CD4-positive, CD25-positive, alpha-beta regulatory T cell (primary cell): ENCODE measurements at regions not wholly inside any gene's neighbourhood (a gene's known extent, or its start where the extent isn't known, plus 50 kb on each side); places are given as distances from the start of the nearest gene placed in this dataset.

Experiments
- ATAC-seq, 2 donors: fragments of 150-1000 bp; cut with Tn5 transposase; one replicate each; pipeline ENCODE4 v1.10.0; 2021; ENCODE audit warnings: low read depth in 2 of 2, moderate number of reproducible peaks in 2 of 2, moderate library complexity in 1 of 2
- DNase-seq, 3 donors: peaks; one replicate each; pipeline versions ENCODE4 v3.0.0 to v3.0.0-alpha.2; 2012 to 2022; ENCODE audit warnings: mixed read lengths in 1 of 3
- H3K27ac ChIP-seq: one replicate; pipeline ENCODE4 v1.7.0; 2013; ENCODE audit warnings: mild to moderate bottlenecking, low read length; ENCODE audit not compliant: insufficient read depth, poor library complexity, severe bottlenecking
- H3K27me3 ChIP-seq: one replicate; pipeline ENCODE4 v1.7.0; 2013; ENCODE audit warnings: low read length; ENCODE audit not compliant: control insufficient read depth, insufficient read depth
- H3K36me3 ChIP-seq: one replicate; pipeline ENCODE4 v1.7.0; 2013; ENCODE audit warnings: mild to moderate bottlenecking, low read length, moderate library complexity; ENCODE audit not compliant: control insufficient read depth, insufficient read depth
- H3K4me1 ChIP-seq: 2 replicates; pipeline ENCODE4 v1.7.0; 2013; ENCODE audit warnings: mild to moderate bottlenecking, low read length; ENCODE audit not compliant: insufficient read depth, control insufficient read depth, poor library complexity, severe bottlenecking
- H3K4me3 ChIP-seq: one replicate; pipeline ENCODE4 v1.7.0; 2013; ENCODE audit warnings: low read depth, mild to moderate bottlenecking, low read length, moderate library complexity
- H3K9me3 ChIP-seq, 2 experiments: 1 replicate in 1 of 2; 2 replicates in 1 of 2; pipeline ENCODE4 v1.7.0; 2013; ENCODE audit warnings: low read length in 2 of 2, mild to moderate bottlenecking in 1 of 2, moderate library complexity in 1 of 2; ENCODE audit not compliant: control insufficient read depth in 2 of 2
- H3K27ac Mint-ChIP-seq, 3 donors: one replicate each; pipeline ENCODE4 v1.8.0; 2020 to 2022; ENCODE audit warnings: mild to moderate bottlenecking in 3 of 3, mixed read lengths in 3 of 3, moderate library complexity in 2 of 3
- H3K27me3 Mint-ChIP-seq: one replicate; pipeline ENCODE4 v1.8.0; 2022; ENCODE audit warnings: mild to moderate bottlenecking, mixed read lengths
- H3K36me3 Mint-ChIP-seq: one replicate; pipeline ENCODE4 v1.8.0; 2020; ENCODE audit warnings: mixed read lengths
- H3K4me1 Mint-ChIP-seq, 4 donors: one replicate each; pipeline ENCODE4 v1.8.0; 2020 to 2022; ENCODE audit warnings: mixed read lengths in 4 of 4, mild to moderate bottlenecking in 1 of 4
- H3K4me3 Mint-ChIP-seq, 4 donors: one replicate each; pipeline ENCODE4 v1.8.0; 2020 to 2022; ENCODE audit warnings: mild to moderate bottlenecking in 4 of 4, mixed read lengths in 4 of 4, moderate library complexity in 3 of 4
- H3K9me3 Mint-ChIP-seq, 7 donors: one replicate each; pipeline ENCODE4 v1.8.0; 2020 to 2022; ENCODE audit warnings: mixed read lengths in 7 of 7, mild to moderate bottlenecking in 3 of 7, moderate library complexity in 2 of 7

- H3K4me3 Mint-ChIP-seq, result no peak overlapping the region
- no peaks in the 10 kb centered on the region for H3K27me3 Mint-ChIP-seq
- H3K27ac Mint-ChIP-seq, result no peak overlapping the region
- Histone ChIP-seq H3K36me3 (no peaks in the 10 kb centered on the region), H3K27me3 (no peaks in the 10 kb centered on the region), H3K4me3 (no peak overlapping the region), H3K4me1 (no peaks in the 10 kb centered on the region), H3K27ac (no peak overlapping the region), H3K9me3 (no peaks in the 10 kb centered on the region)
- DNase-seq, result no peak
- peaks cover 0 to 14% (median 4%) of the 10 kb centered on the region in 7 donors for H3K9me3 Mint-ChIP-seq
- no peaks in the 10 kb centered on the region for H3K4me1 Mint-ChIP-seq
- no peaks in the 10 kb centered on the region for H3K36me3 Mint-ChIP-seq
- ATAC-seq, result no peak
Measured at GRCh38 chr4:111230265-111230664, 607.4 kb upstream of the PITX2 start.

DNA sequence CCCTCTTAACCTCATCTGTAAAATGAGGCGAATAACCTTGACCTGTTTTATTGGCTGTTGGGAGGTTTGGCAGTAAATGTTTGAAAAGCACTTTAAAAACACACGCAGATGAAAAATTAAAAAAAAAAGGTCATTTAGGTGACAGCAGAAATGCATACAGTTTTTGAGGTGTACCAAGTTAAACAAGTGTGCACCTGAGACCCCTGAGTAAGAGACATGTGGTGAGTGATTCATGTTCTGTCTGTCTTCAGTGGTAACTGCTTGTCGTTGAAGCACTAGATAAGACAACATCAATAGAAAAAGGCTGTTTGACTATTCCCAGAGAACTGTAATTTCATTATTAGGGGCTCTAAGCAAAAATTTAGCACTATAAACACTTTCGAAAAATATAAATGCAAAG is 608.4 kb upstream of the PITX2 start:
- H3K27ac ChIP-seq, result no peak overlapping the region
- no peaks in the 10 kb centered on the region for H3K27me3 ChIP-seq
- Mint-ChIP-seq H3K27me3 (no peaks in the 10 kb centered on the region), H3K9me3 (peaks cover 1 to 7% (median 4%) of the 10 kb centered on the region in 7 donors), H3K36me3 (no peaks in the 10 kb centered on the region), H3K4me1 (no peaks in the 10 kb centered on the region), H3K27ac (no peak overlapping the region), H3K4me3 (no peak overlapping the region)
- no peaks in the 10 kb centered on the region for H3K4me1 ChIP-seq
- H3K9me3 ChIP-seq, result no peaks in the 10 kb centered on the region
- ATAC-seq, result no peak
- no peak for DNase-seq
- H3K4me3 ChIP-seq, result no peak overlapping the region
- no peaks in the 10 kb centered on the region for H3K36me3 ChIP-seq

DNA sequence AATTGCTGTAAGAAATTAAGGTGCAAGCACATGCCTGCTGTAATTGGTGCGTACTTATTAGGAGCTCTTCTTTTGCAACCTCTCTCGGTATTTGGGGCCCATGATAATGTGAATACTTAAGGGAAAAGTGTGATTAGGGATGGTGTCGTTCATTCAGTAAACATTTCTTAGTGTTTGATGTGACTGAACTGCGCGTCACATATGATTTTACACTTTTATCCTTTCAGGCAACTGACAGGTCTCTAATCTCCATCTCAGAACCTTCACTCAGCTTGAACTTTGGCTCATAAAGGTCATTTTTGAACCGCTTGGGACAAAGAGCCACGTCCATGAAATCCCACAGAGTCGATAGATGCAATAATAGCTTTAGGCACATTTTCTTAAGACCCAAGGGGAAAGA is 612.1 kb upstream of the PITX2 start:
- Mint-ChIP-seq H3K4me3 (no peak overlapping the region), H3K36me3 (no peaks in the 10 kb centered on the region), H3K4me1 (no peaks in the 10 kb centered on the region), H3K27ac (no peak overlapping the region), H3K9me3 (peaks cover 1 to 5% (median 3%) of the 10 kb centered on the region in 7 donors), H3K27me3 (no peaks in the 10 kb centered on the region)
- Histone ChIP-seq H3K4me1 (no peaks in the 10 kb centered on the region), H3K4me3 (no peak overlapping the region), H3K36me3 (no peaks in the 10 kb centered on the region), H3K27ac (no peak overlapping the region), H3K27me3 (no peaks in the 10 kb centered on the region), H3K9me3 (no peaks in the 10 kb centered on the region)
- no peak for ATAC-seq
- no peak for DNase-seq

- Histone ChIP-seq H3K4me1 (no peaks in the 10 kb centered on the region), H3K27ac (no peak overlapping the region), H3K27me3 (no peaks in the 10 kb centered on the region), H3K36me3 (no peaks in the 10 kb centered on the region), H3K9me3 (no peaks in the 10 kb centered on the region), H3K4me3 (no peak overlapping the region)
- Mint-ChIP-seq H3K27ac (no peak overlapping the region), H3K36me3 (no peaks in the 10 kb centered on the region), H3K27me3 (no peaks in the 10 kb centered on the region), H3K9me3 (peaks cover 0 to 7% (median 2%) of the 10 kb centered on the region in 7 donors), H3K4me1 (no peaks in the 10 kb centered on the region), H3K4me3 (no peak overlapping the region)
- DNase-seq, result no peak
- ATAC-seq, result no peak
Measured at GRCh38 chr4:111263836-111264235, 641.0 kb upstream of the PITX2 start.

GRCh38 chr4:111266937-111267336 is 644.1 kb upstream of the PITX2 start:
- no peaks in the 10 kb centered on the region for H3K4me1 Mint-ChIP-seq
- H3K27ac Mint-ChIP-seq, result no peak overlapping the region
- H3K36me3 ChIP-seq, result no peaks in the 10 kb centered on the region
- no peak overlapping the region for H3K4me3 ChIP-seq
- no peaks in the 10 kb centered on the region for H3K4me1 ChIP-seq
- H3K9me3 Mint-ChIP-seq, result peaks cover 0 to 5% (median 3%) of the 10 kb centered on the region in 7 donors
- H3K9me3 ChIP-seq, result no peaks in the 10 kb centered on the region
- no peaks in the 10 kb centered on the region for H3K27me3 Mint-ChIP-seq
- no peak overlapping the region for H3K4me3 Mint-ChIP-seq
- no peaks in the 10 kb centered on the region for H3K36me3 Mint-ChIP-seq
- no peaks in the 10 kb centered on the region for H3K27me3 ChIP-seq
- H3K27ac ChIP-seq, result no peak overlapping the region
- DNase-seq (no peak), ATAC-seq (no peak)

- H3K27me3 Mint-ChIP-seq, result no peaks in the 10 kb centered on the region
- Histone ChIP-seq H3K27me3 (no peaks in the 10 kb centered on the region), H3K4me3 (no peak overlapping the region), H3K36me3 (no peaks in the 10 kb centered on the region), H3K27ac (no peak overlapping the region), H3K9me3 (no peaks in the 10 kb centered on the region), H3K4me1 (no peaks in the 10 kb centered on the region)
- H3K36me3 Mint-ChIP-seq, result no peaks in the 10 kb centered on the region
- DNase-seq (no peak), ATAC-seq (no peak)
- peaks cover 0 to 5% (median 3%) of the 10 kb centered on the region in 7 donors for H3K9me3 Mint-ChIP-seq
- H3K4me1 Mint-ChIP-seq, result no peaks in the 10 kb centered on the region
- H3K27ac Mint-ChIP-seq, result no peak overlapping the region
- H3K4me3 Mint-ChIP-seq, result no peak overlapping the region
Measured at GRCh38 chr4:111267786-111268185, 644.9 kb upstream of the PITX2 start.

GRCh38 chr4:111268769-111269414 is 646.0 kb upstream of the PITX2 start:
- no peak overlapping the region for H3K4me3 Mint-ChIP-seq
- no peak overlapping the region for H3K27ac ChIP-seq
- ATAC-seq, result no peak
- DNase-seq, result no peak
- no peaks in the 10 kb centered on the region for H3K27me3 Mint-ChIP-seq
- H3K9me3 ChIP-seq, result no peaks in the 10 kb centered on the region
- H3K27me3 ChIP-seq, result no peaks in the 10 kb centered on the region
- no peaks in the 10 kb centered on the region for H3K4me1 Mint-ChIP-seq
- H3K36me3 Mint-ChIP-seq, result no peaks in the 10 kb centered on the region
- peaks cover 0 to 5% (median 3%) of the 10 kb centered on the region in 7 donors for H3K9me3 Mint-ChIP-seq
- H3K27ac Mint-ChIP-seq, result no peak overlapping the region
- H3K4me3 ChIP-seq, result no peak overlapping the region
- no peaks in the 10 kb centered on the region for H3K4me1 ChIP-seq
- H3K36me3 ChIP-seq, result no peaks in the 10 kb centered on the region

- Histone ChIP-seq H3K9me3 (no peaks in the 10 kb centered on the region), H3K4me3 (no peak overlapping the region), H3K36me3 (no peaks in the 10 kb centered on the region), H3K27me3 (no peaks in the 10 kb centered on the region), H3K27ac (no peak overlapping the region), H3K4me1 (no peaks in the 10 kb centered on the region)
- Mint-ChIP-seq H3K27ac (no peak overlapping the region), H3K4me3 (no peak overlapping the region), H3K27me3 (no peaks in the 10 kb centered on the region), H3K36me3 (no peaks in the 10 kb centered on the region), H3K4me1 (no peaks in the 10 kb centered on the region), H3K9me3 (peaks cover 0 to 5% (median 3%) of the 10 kb centered on the region in 7 donors)
- DNase-seq (no peak), ATAC-seq (no peak)
Measured at GRCh38 chr4:111269439-111269838, 646.6 kb upstream of the PITX2 start.
